Right lobe of liver (tissue), 6 donors: ENCODE measurements at regions not wholly inside any gene's neighbourhood (a gene's known extent, or its start where the extent isn't known, plus 50 kb on each side); places are given as distances from the start of the nearest gene placed in this dataset.
A peak's percentile ranks its signal among the peaks of the same experiment; 100 is the strongest.

Source experiments
- ATAC-seq, 4 donors: fragments of 200-7000 bp; cut with Tn5 transposase; one replicate each; pipeline ENCODE4 v1.9.1; 2020; ENCODE audit warnings: mild to moderate bottlenecking in 4 of 4, moderate library complexity in 4 of 4
- DNase-seq, 3 donors: peaks; one replicate each; pipeline ENCODE4 v3.0.0-alpha.2; 2020
- H3K27ac ChIP-seq, 3 donors: fragments of 200-600 bp; one replicate each; pipeline ENCODE4 v1.8.0; 2022
- H3K27me3 ChIP-seq, 2 donors: fragments of 200-600 bp; one replicate each; pipeline ENCODE4 v1.8.0; 2022
- H3K36me3 ChIP-seq, 4 donors: fragments of 200-600 bp; sonication (generic) in 1 of 4; one replicate each; pipeline versions ENCODE4 v1.5.1 to v1.8.0; 2017 to 2022; ENCODE audit warnings: control low read depth in 1 of 4
- H3K4me1 ChIP-seq, 4 donors: fragments of 200-600 bp; sonication (generic) in 1 of 4; one replicate each; pipeline versions ENCODE4 v1.5.1 to v1.8.0; 2017 to 2022; ENCODE audit warnings: control low read depth in 1 of 4
- H3K4me3 ChIP-seq, 3 donors: fragments of 200-600 bp; one replicate each; pipeline ENCODE4 v1.8.0; 2022
- H3K9me3 ChIP-seq, 4 donors: fragments of 200-600 bp; sonication (generic) in 1 of 4; one replicate each; pipeline versions ENCODE4 v1.5.1 to v1.8.0; 2017 to 2022; ENCODE audit warnings: control low read depth in 1 of 4
- POLR2A ChIP-seq: fragments of 450-650 bp; IDR thresholded peaks from one replicate; pipeline ENCODE4 v1.6.1; 2017; ENCODE audit warnings: antibody characterized with exemption, mild to moderate bottlenecking
- WGBS: methylation state at CpG from one replicate; pipeline ENCODE4 v1.1.6; 2018; ENCODE audit warnings: low coverage, low lambda C conversion rate; ENCODE audit not compliant: insufficient coverage; ENCODE audit errors: missing lambda C conversion rate; 5-methylcytosine and 5-hydroxymethylcytosine counted together
- intact Hi-C, 2 donors: fragments of 100-400 bp; cut with DNase I; formaldehyde crosslinking; loops; one replicate each; pipeline versions ENCODE4 v1.11.2 to v1.14.1; 2022
- TF ChIP-seq, protein P1 (sequence below), 4 donors: fragments of 200-600 bp in 3 of 4; fragments of 450-650 bp in 1 of 4; IDR thresholded peaks; one replicate each; pipeline versions ENCODE4 v1.5.1 to v1.8.0; 2016 to 2022; ENCODE audit warnings: antibody characterized with exemption in 4 of 4, mild to moderate bottlenecking in 2 of 4
- donor health status: DM: no; HTN: yes; CAD: no.
- donor health status: DM: no; HTN: no; CAD: no.
- donor health status: DM: no; HTN: no; CAD: no.
- donor health status: DM: no; HTN: yes; CAD: no.
- donor health status: DM: no; HTN: yes; CAD: no.

- 76% methylated on average over 4 of the region's 4 CpGs for WGBS
- no peaks in the 10 kb centered on the region for H3K4me1 ChIP-seq
- no peak overlapping the region for H3K27ac ChIP-seq
- ATAC-seq, result no peak
- DNase-seq, result no peak
- TF ChIP-seq, protein P1, sequence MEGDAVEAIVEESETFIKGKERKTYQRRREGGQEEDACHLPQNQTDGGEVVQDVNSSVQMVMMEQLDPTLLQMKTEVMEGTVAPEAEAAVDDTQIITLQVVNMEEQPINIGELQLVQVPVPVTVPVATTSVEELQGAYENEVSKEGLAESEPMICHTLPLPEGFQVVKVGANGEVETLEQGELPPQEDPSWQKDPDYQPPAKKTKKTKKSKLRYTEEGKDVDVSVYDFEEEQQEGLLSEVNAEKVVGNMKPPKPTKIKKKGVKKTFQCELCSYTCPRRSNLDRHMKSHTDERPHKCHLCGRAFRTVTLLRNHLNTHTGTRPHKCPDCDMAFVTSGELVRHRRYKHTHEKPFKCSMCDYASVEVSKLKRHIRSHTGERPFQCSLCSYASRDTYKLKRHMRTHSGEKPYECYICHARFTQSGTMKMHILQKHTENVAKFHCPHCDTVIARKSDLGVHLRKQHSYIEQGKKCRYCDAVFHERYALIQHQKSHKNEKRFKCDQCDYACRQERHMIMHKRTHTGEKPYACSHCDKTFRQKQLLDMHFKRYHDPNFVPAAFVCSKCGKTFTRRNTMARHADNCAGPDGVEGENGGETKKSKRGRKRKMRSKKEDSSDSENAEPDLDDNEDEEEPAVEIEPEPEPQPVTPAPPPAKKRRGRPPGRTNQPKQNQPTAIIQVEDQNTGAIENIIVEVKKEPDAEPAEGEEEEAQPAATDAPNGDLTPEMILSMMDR (IDR thresholded peaks at IDR 0.05), result no peak
- TF ChIP-seq POLR2A, result no peak
- intact Hi-C loops, result no loop called here
- no peaks in the 10 kb centered on the region for H3K36me3 ChIP-seq
- H3K9me3 ChIP-seq, result no peaks in the 10 kb centered on the region
- H3K27me3 ChIP-seq, result no peaks in the 10 kb centered on the region
- H3K4me3 ChIP-seq, result no peak overlapping the region
These were observed 393.8 kb upstream of the ZNF608 start for GRCh38 chr5:125140220-125140619.

DNA sequence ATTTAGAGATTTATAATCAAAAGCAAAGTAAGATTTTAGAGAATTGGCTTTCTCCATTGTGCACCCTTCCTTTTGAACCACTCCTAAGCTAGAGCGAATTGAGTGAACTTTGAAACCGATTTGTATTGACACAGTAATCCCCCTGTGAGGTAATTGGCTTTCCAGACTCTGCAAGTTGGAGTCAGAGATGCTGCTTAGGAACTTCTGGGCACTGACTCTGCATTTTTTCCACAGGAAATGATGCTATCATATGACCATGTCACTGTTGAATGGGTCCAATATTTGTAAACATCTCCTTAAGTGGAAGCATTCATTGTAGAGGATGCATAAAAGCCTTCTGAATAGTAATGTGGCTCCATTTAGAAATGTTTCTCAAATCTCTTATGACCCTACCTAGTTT, 394.4 kb upstream of the ZNF608 start:
- no peak overlapping the region for H3K27ac ChIP-seq
- H3K27me3 ChIP-seq, result no peaks in the 10 kb centered on the region
- 26% methylated on average over 2 of the region's 2 CpGs for WGBS
- H3K9me3 ChIP-seq, result no peaks in the 10 kb centered on the region
- DNase-seq (no peak), ATAC-seq (peak in 3 of 4 donors; percentile 24 to 67 (median 36))
- no peak overlapping the region for H3K4me3 ChIP-seq
- TF ChIP-seq, protein P1 (IDR thresholded peaks at IDR 0.05), result no peak
- no peak for TF ChIP-seq POLR2A
- no peaks in the 10 kb centered on the region for H3K4me1 ChIP-seq
- intact Hi-C loops, result no loop called here
- no peaks in the 10 kb centered on the region for H3K36me3 ChIP-seq

- no peak for ATAC-seq
- H3K27me3 ChIP-seq, result no peaks in the 10 kb centered on the region
- H3K9me3 ChIP-seq, result no peaks in the 10 kb centered on the region
- DNase-seq, result no peak
- intact Hi-C loops, result no loop called here
- H3K4me1 ChIP-seq, result no peaks in the 10 kb centered on the region
- no peak for TF ChIP-seq POLR2A
- TF ChIP-seq, protein P1 (IDR thresholded peaks at IDR 0.05), result no peak
- no peaks in the 10 kb centered on the region for H3K36me3 ChIP-seq
- no peak overlapping the region for H3K4me3 ChIP-seq
- no peak overlapping the region for H3K27ac ChIP-seq
These were observed 396.0 kb upstream of the ZNF608 start for GRCh38 chr5:125142458-125142857.

DNA sequence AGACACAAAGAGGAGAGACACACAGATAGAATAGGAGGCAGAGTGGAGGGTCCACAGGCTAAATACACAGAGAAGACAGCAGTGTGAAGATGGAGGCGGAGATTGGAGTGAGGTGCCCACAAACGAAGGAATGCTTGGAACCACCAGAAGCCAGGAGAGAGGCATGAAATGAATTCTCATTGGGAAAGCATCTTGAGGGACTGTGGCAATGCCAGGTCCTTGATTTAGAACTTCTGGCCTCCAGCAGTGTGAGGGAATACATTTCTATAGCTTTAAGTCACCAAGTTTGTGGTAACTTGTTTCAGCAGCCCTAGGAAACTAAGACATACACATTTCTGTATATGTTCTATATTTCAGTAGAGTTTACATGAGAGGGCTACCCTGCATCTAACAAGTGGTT, 396.6 kb upstream of the ZNF608 start:
- no peaks in the 10 kb centered on the region for H3K4me1 ChIP-seq
- no peaks in the 10 kb centered on the region for H3K36me3 ChIP-seq
- no peak for ATAC-seq
- H3K27ac ChIP-seq, result no peak overlapping the region
- H3K9me3 ChIP-seq, result no peaks in the 10 kb centered on the region
- TF ChIP-seq, protein P1 (IDR thresholded peaks at IDR 0.05), result no peak
- no peak for TF ChIP-seq POLR2A
- no peak for DNase-seq
- intact Hi-C loops, result no loop called here
- no peaks in the 10 kb centered on the region for H3K27me3 ChIP-seq
- H3K4me3 ChIP-seq, result no peak overlapping the region
- WGBS, result 56% methylated on average over 2 of the region's 2 CpGs

DNA sequence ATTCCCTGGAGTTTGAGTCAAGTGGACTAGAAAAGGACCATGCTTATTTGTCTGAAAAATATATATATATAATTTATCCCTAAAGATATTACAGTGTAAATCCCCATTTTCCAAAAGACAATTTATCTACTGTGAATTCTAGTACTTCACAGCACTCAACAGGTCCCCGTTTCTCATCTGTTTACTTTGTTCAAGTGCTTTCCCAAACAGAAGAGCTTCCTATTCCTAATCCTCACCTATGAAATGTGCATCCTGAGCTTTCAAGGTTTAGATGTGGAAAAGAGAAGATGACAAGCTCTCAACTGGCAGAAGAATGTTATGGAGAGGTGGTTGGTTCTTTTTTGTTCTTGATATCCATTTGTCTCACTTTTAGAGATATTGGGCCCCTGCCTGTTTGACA, 401.6 kb upstream of the ZNF608 start:
- no peaks in the 10 kb centered on the region for H3K9me3 ChIP-seq
- WGBS, result 64% methylated on average over 1 of the region's 1 CpG
- no peak for DNase-seq
- no peak overlapping the region for H3K27ac ChIP-seq
- intact Hi-C loops, result no loop called here
- no peaks in the 10 kb centered on the region for H3K4me1 ChIP-seq
- H3K4me3 ChIP-seq, result no peak overlapping the region
- H3K36me3 ChIP-seq, result no peaks in the 10 kb centered on the region
- TF ChIP-seq, protein P1 (IDR thresholded peaks at IDR 0.05), result no peak
- TF ChIP-seq POLR2A, result no peak
- ATAC-seq, result no peak
- H3K27me3 ChIP-seq, result no peaks in the 10 kb centered on the region
